Heart left ventricle (tissue), 13 donors: ENCODE measurements at regions not wholly inside any gene's neighbourhood (a gene's known extent, or its start where the extent isn't known, plus 50 kb on each side); places are given as distances from the start of the nearest gene placed in this dataset.

Source experiments
- POLR2A ChIP-seq, 2 donors: fragments of 450-650 bp; IDR thresholded peaks; one replicate each; pipeline ENCODE4 v1.6.1; 2017; ENCODE audit warnings: antibody characterized with exemption in 2 of 2, mild to moderate bottlenecking in 2 of 2, moderate library complexity in 2 of 2
- TF ChIP-seq, protein P1 (sequence below), 12 donors: fragments of 200-600 bp; sonication (generic) in 4 of 12; IDR thresholded peaks; one replicate each; pipeline versions ENCODE4 v1.5.0 to v1.8.0; 2018 to 2022; ENCODE audit warnings: antibody characterized with exemption in 12 of 12, mild to moderate bottlenecking in 5 of 12
- donor health status: ischemic (EF 13 %, LVEDD 7.1; RV severe dilation, severe dysfunction).
- donor health status: DM: no; HTN: yes; CAD: no.
- donor health status: DM: no; HTN: no; CAD: no.
- donor health status: ischemic (EF 25% LVEDD 6.9; RV normal size, moderate dysfunction).
- donor health status: ischemic (EF 25% LVEDD 5.7; RV mildly dilated, moderate dysfunction).
- donor health status: ischemic (EF 35%, LVEDD 5.7; RV mildly dilated, moderate dysfunction).
- donor health status: nonischemic (EF 11% LVEDD 7.7; RV severe dilation, severe dysfunction).
- donor health status: DM: yes; HTN: yes; CAD: no.
- donor health status: PGD.
- donor health status: ischemic (EF 29% LVEDD 5.4; RV normal size, mild dysfunction).
- donor health status: nonischemic (EF 23%, LVEDD 6.1; RV moderate dilation, normal function).

DNA sequence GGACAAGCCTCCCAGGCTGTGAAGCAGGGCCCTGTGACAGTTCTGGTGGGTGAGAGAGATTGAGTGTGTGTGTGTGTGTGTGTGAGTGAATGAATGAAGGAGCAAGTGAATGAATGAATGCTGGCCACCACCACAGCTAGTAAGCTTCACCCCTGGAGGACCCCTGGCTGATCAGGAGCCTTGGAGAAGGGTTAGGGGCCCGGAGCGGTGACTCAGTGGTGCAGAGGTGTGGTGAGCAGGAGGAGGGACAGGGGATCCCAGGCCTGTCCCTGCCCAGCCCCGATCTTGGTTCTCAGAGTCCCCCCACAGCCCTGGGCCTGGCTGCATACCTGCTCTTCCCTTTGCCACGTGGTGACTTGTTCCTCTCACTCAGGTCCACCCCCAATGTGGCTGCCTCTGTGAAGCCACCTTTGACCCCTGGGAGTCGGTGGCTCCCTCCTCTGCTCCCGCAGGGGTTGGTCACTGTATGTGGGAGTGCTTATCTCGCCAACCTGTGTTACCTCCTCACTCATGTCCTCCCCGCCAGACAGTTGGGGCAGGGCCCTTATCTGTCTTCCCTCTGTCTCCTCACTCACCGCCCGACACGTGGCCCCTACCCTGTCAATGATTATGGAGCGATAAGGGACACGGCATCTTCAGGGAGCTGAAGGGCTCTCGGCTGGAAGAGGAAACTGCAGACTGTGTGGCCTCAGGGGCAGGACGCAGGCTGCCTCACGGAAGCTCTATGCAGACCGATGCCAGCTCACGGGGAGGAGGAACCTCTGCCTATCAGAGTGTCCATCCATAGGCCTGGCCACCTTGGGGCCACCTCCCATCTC is 99.9 kb upstream of the PITX1 start:
- TF ChIP-seq, protein P1, sequence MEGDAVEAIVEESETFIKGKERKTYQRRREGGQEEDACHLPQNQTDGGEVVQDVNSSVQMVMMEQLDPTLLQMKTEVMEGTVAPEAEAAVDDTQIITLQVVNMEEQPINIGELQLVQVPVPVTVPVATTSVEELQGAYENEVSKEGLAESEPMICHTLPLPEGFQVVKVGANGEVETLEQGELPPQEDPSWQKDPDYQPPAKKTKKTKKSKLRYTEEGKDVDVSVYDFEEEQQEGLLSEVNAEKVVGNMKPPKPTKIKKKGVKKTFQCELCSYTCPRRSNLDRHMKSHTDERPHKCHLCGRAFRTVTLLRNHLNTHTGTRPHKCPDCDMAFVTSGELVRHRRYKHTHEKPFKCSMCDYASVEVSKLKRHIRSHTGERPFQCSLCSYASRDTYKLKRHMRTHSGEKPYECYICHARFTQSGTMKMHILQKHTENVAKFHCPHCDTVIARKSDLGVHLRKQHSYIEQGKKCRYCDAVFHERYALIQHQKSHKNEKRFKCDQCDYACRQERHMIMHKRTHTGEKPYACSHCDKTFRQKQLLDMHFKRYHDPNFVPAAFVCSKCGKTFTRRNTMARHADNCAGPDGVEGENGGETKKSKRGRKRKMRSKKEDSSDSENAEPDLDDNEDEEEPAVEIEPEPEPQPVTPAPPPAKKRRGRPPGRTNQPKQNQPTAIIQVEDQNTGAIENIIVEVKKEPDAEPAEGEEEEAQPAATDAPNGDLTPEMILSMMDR (IDR thresholded peaks at IDR 0.05) = no peak
- TF ChIP-seq POLR2A (IDR thresholded peaks at IDR 0.05) = no peak
